HG03378 (cell line): ENCODE measurements at regions not wholly inside any gene's neighbourhood (a gene's known extent, or its start where the extent isn't known, plus 50 kb on each side); places are given as distances from the start of the nearest gene placed in this dataset.

Experiments used
- ATAC-seq: cut with Tn5 transposase; IDR thresholded peaks from one replicate; pipeline ENCODE4 v1.9.1; 2021; ENCODE audit warnings: mild to moderate bottlenecking, moderate library complexity; ENCODE audit not compliant: unreplicated experiment

- ATAC-seq = no peak
These were observed 65.8 kb upstream of the GPRIN3 start for GRCh38 chr4:89373394-89373793.

- no peak for ATAC-seq
These were observed 64.0 kb upstream of the GPRIN3 start for GRCh38 chr4:89371614-89372013.

GRCh38 chr4:89369581-89369980, 62.0 kb upstream of the GPRIN3 start:
- no peak for ATAC-seq

DNA sequence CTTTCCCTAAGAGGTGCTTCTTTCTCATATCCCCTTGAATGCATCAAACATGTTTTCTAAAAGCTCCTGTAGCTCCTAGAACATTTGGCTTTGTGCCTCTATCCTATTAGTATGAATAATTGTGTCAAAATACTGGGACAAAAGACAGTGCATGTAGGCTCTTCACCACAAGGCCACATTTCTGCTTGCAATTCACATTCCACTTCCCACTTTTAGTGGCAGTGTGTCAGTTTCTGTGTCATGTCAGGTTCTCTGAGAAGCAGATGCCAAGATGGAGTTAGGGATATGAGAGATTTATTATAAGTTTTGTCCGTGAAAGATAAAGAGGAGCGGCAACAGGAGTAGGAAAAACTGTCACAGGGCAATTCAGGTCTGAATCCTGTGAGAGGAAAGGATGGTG, 61.3 kb upstream of the GPRIN3 start:
- no peak for ATAC-seq

- no peak for ATAC-seq
These were observed 58.2 kb upstream of the GPRIN3 start for GRCh38 chr4:89365776-89366175.

DNA sequence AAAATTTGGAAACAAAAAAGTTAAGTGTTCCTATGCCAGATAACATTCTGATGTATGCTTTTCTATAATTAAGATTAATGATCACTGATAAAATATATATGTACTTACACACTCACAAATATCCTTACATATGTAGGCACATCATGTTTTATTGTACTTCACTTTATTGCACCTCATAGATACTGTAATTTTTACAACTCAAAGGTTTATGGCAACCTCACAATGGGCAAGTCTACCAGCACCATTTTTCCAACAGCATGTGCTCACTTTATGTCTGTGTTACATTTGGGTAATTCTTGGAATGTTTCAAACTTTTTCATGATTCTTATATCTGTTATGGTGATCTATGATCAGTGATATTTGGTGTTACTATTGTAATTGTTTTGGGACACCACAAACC, 57.8 kb upstream of the GPRIN3 start:
- ATAC-seq = no peak

GRCh38 chr4:89364541-89364940, 56.9 kb upstream of the GPRIN3 start:
- no peak for ATAC-seq

GRCh38 chr4:89363786-89364185, 56.2 kb upstream of the GPRIN3 start:
- ATAC-seq = no peak

DNA sequence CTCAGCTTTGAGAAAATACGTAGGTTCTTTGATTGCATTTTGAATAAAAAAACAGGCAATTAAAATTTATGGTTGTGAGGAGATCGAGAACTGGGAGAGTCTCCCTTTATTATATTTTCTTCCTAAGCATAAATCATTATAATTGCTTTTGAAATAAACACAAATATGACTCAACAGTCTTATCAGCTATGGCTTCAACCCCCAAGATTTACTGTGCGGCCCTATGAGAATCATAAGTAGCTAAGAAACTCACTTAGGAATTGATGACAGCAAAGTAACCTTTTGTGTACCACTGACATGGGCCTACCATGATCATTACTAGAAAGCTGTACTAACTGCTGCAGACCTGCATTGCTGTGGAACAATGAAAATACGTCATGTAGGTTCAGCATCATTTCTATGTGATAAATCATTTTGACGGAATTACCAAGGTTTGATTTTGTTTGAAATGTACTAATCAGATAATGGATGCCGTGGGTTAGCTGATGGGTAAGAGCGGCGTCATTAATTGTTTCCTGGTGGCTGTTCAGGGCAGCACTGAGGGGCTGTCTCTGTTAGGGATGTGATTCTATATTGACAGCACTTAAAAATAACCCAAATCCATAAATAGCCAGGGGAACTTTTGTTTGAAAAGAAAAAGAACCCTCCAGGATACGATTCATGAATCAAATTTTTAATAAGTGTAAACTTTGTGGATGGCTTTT, 51.5 kb upstream of the GPRIN3 start:
- no peak for ATAC-seq

DNA sequence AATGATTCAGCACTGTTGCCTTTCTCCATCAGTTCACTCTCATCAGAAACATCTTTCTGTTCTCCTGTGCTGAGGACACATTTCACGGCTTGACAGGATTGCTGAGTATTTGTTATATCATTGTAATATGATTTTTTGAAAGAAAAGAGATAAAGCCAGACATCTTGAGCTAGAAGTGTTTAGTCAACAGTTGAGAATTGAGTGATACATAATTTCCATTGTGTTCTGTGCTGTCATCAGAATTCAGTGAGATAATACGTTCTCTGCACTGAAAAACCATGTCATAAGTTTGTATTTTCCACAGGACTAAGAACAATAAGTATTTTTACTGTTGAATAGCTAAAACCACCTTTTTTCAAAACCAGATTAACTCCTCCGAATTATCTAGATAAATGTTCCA, 50.2 kb upstream of the GPRIN3 start:
- ATAC-seq = no peak
